A673 (cell line): ENCODE measurements at regions not wholly inside any gene's neighbourhood (a gene's known extent, or its start where the extent isn't known, plus 50 kb on each side); places are given as distances from the start of the nearest gene placed in this dataset.

Experiments used
- BruUV-seq: library from RNA; stranded (reverse); fragments of 400-500 nt; replicated peaks from 2 replicates; lab custom pipeline; 2021; lab: Mats Ljungman, UMichigan
- CTCF ChIA-PET: fragments of 300-600 bp; sonication (Branson Sonifier 250); formaldehyde crosslinking; loops from one replicate; lab custom pipeline; 2022; ENCODE audit warnings: antibody characterized with exemption; lab: Charles Lee
- POLR2A ChIA-PET: fragments of 300-600 bp; sonication (Branson Sonifier 250); formaldehyde crosslinking; loops from one replicate; lab custom pipeline; 2022; ENCODE audit warnings: antibody characterized with exemption; ENCODE audit not compliant: low non-redundant PET; lab: Charles Lee
- DNase-seq: peaks from one replicate; pipeline ENCODE4 v3.0.0-alpha.2; 2015; ENCODE audit warnings: low spot score
- H3K27ac ChIP-seq: fragments of 200-600 bp; sonication (generic); 2 replicates; pipeline ENCODE4 v1.5.1; 2016; ENCODE audit warnings: mixed run types, low read depth, mild to moderate bottlenecking, mixed read lengths, antibody characterized with exemption, low read length; ENCODE audit not compliant: poor library complexity, severe bottlenecking
- H3K27me3 ChIP-seq: fragments of 200-600 bp; sonication (generic); replicated peaks from 2 replicates; pipeline ENCODE4 v1.6.1; 2017; ENCODE audit warnings: mixed run types, low read depth, mild to moderate bottlenecking, mixed read lengths, antibody characterized with exemption, low read length; ENCODE audit not compliant: insufficient read depth, poor library complexity
- H3K36me3 ChIP-seq: fragments of 200-600 bp; sonication (generic); 2 replicates; pipeline ENCODE4 v1.6.1; 2016; ENCODE audit warnings: mixed run types, mild to moderate bottlenecking, mixed read lengths, antibody characterized with exemption, low read length; ENCODE audit not compliant: insufficient read depth, poor library complexity, severe bottlenecking
- H3K4me1 ChIP-seq: fragments of 200-600 bp; sonication (generic); 2 replicates; pipeline ENCODE4 v1.6.1; 2017; ENCODE audit warnings: mixed run types, mild to moderate bottlenecking, mixed read lengths, antibody characterized with exemption, low read length; ENCODE audit not compliant: insufficient read depth, poor library complexity, severe bottlenecking
- H3K4me3 ChIP-seq: fragments of 200-600 bp; sonication (generic); 2 replicates; pipeline ENCODE4 v1.5.1; 2016; ENCODE audit warnings: low read depth, mixed run types, mild to moderate bottlenecking, mixed read lengths, low read length; ENCODE audit not compliant: poor library complexity, severe bottlenecking
- H3K9me3 ChIP-seq: fragments of 200-600 bp; sonication (generic); 2 replicates; pipeline ENCODE4 v1.6.1; 2016; ENCODE audit warnings: mixed run types, low read depth, mild to moderate bottlenecking, mixed read lengths, antibody characterized with exemption, low read length; ENCODE audit not compliant: poor library complexity, severe bottlenecking
- CTCF ChIP-seq: fragments of 300-800, 200-600 bp; sonication (generic); conservative IDR thresholded peaks from 2 replicates; pipeline ENCODE4 v1.5.1; 2017; ENCODE audit warnings: low read depth, mild to moderate bottlenecking, antibody characterized with exemption, low read length, moderate library complexity, mixed read lengths
- EZH2 ChIP-seq: fragments of 200-600 bp; sonication (generic); IDR thresholded peaks from 2 replicates; pipeline ENCODE4 v1.6.1; 2017; ENCODE audit warnings: borderline replicate concordance, low read depth, mild to moderate bottlenecking, mixed read lengths, antibody characterized with exemption, low read length; ENCODE audit not compliant: poor library complexity, severe bottlenecking
- intact Hi-C: fragments of 100-400 bp; cut with micrococcal nuclease; formaldehyde crosslinking; loops from one replicate; pipeline ENCODE4 v1.10.0; 2022; ENCODE audit not compliant: unreplicated experiment

GRCh38 chr10:108070789-108071188 lies 906.3 kb upstream of the SORCS1 start:
- no peak overlapping the region for H3K4me3 ChIP-seq
- no TSS peak for BruUV-seq
- ChIA-PET POLR2A (no interaction called here), CTCF (no interaction called here)
- H3K9me3 ChIP-seq: no peaks in the 10 kb centered on the region
- no peaks in the 10 kb centered on the region for H3K36me3 ChIP-seq
- TF ChIP-seq CTCF (no peak), EZH2 (no peak)
- no peaks in the 10 kb centered on the region for H3K4me1 ChIP-seq
- no peak overlapping the region for H3K27ac ChIP-seq
- intact Hi-C loops: no loop called here
- no peak for DNase-seq
- no peaks in the 10 kb centered on the region for H3K27me3 ChIP-seq

GRCh38 chr10:108069096-108069495 lies 904.6 kb upstream of the SORCS1 start:
- intact Hi-C loops: no loop called here
- no peak for DNase-seq
- POLR2A ChIA-PET: no interaction called here
- no peak for TF ChIP-seq CTCF
- no peak for TF ChIP-seq EZH2
- H3K36me3 ChIP-seq: no peaks in the 10 kb centered on the region
- CTCF ChIA-PET: no interaction called here
- H3K27ac ChIP-seq: no peak overlapping the region
- no peak overlapping the region for H3K4me3 ChIP-seq
- no peaks in the 10 kb centered on the region for H3K4me1 ChIP-seq
- no peaks in the 10 kb centered on the region for H3K27me3 ChIP-seq
- no TSS peak for BruUV-seq
- no peaks in the 10 kb centered on the region for H3K9me3 ChIP-seq

DNA sequence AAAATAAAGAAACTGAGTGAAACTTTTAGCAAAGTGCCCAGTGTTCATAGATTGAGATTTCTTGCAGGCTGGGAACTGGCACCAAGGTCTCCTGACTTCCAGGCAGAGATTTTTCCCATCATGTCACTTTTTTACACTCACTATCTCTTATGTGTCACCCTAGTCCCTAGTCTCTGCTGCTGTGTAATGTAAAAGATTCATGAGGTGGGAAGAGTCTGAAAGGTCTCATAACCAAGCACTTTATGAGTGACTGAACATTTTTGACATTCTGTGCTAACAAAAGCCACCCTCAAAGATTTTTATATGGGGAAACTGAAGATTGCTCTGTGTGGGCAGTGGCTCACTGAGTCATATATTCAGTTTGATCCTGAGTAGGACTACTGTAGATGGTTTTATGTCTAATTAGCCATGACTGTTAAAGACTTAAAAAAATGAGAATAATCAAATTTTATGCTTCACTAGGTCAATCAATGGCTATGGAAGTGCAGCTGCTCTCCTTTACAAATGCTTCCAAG lies 900.3 kb upstream of the SORCS1 start:
- Histone ChIP-seq H3K4me3 (no peak overlapping the region), H3K36me3 (no peaks in the 10 kb centered on the region), H3K4me1 (no peaks in the 10 kb centered on the region), H3K27me3 (no peaks in the 10 kb centered on the region), H3K27ac (no peak overlapping the region), H3K9me3 (no peaks in the 10 kb centered on the region)
- POLR2A ChIA-PET: no interaction called here
- no peak for TF ChIP-seq CTCF
- no peak for TF ChIP-seq EZH2
- CTCF ChIA-PET: no interaction called here
- DNase-seq: no peak
- BruUV-seq: no TSS peak
- intact Hi-C loops: no loop called here
